H9 (cell line): ENCODE measurements at regions not wholly inside any gene's neighbourhood (a gene's known extent, or its start where the extent isn't known, plus 50 kb on each side); places are given as distances from the start of the nearest gene placed in this dataset.

Experiments used
- DNase-seq: peaks from one replicate; pipeline ENCODE4 v3.0.0-alpha.2; 2017
- H2AFZ ChIP-seq: one replicate; pipeline ENCODE4 v1.6.1; 2013; ENCODE audit warnings: mild to moderate bottlenecking, low read length, control low read depth, moderate library complexity
- H2AK5ac ChIP-seq: 2 replicates; pipeline ENCODE4 v1.6.1; 2013; ENCODE audit warnings: low read length, control low read depth, mixed read lengths; ENCODE audit not compliant: insufficient read length
- H2BK120ac ChIP-seq: one replicate; pipeline ENCODE4 v1.6.1; 2013; ENCODE audit warnings: low read depth, mild to moderate bottlenecking, low read length, control low read depth, inconsistent platforms; ENCODE audit not compliant: poor library complexity, severe bottlenecking
- H2BK12ac ChIP-seq: 2 replicates; pipeline ENCODE4 v1.6.1; 2013; ENCODE audit warnings: low read length, control low read depth, mixed read lengths, low read depth; ENCODE audit not compliant: insufficient read length
- H2BK15ac ChIP-seq: 2 replicates; pipeline ENCODE4 v1.6.1; 2013; ENCODE audit warnings: low read depth, low read length, control low read depth
- H2BK20ac ChIP-seq: one replicate; pipeline ENCODE4 v1.6.1; 2013; ENCODE audit warnings: low read depth, mild to moderate bottlenecking, low read length, control low read depth, inconsistent platforms; ENCODE audit not compliant: poor library complexity, severe bottlenecking
- H2BK5ac ChIP-seq: 2 replicates; pipeline ENCODE4 v1.6.1; 2013; ENCODE audit warnings: low read length, control low read depth, mixed read lengths; ENCODE audit not compliant: insufficient read length
- H3K14ac ChIP-seq: 2 replicates; pipeline ENCODE4 v1.6.1; 2013; ENCODE audit warnings: low read length, control low read depth; ENCODE audit not compliant: insufficient read depth
- H3K18ac ChIP-seq: 2 replicates; pipeline ENCODE4 v1.6.1; 2013; ENCODE audit warnings: low read depth, mild to moderate bottlenecking, mixed read lengths, low read length, control low read depth; ENCODE audit not compliant: insufficient read length
- H3K23ac ChIP-seq: 2 replicates; pipeline ENCODE4 v1.6.1; 2013; ENCODE audit warnings: low read length, control low read depth, mixed read lengths, low read depth; ENCODE audit not compliant: insufficient read length
- H3K23me2 ChIP-seq: 2 replicates; pipeline ENCODE4 v1.6.1; 2013; ENCODE audit warnings: low read depth, mild to moderate bottlenecking, mixed read lengths, low read length, control low read depth; ENCODE audit not compliant: insufficient read length, poor library complexity, severe bottlenecking
- H3K27ac ChIP-seq: 2 replicates; pipeline ENCODE4 v1.5.1; 2013; ENCODE audit warnings: low read length, control low read depth, mixed read lengths, low read depth; ENCODE audit not compliant: insufficient read length
- H3K27me3 ChIP-seq: 2 replicates; pipeline ENCODE4 v1.6.1; 2013; ENCODE audit warnings: low read length, control low read depth, inconsistent platforms; ENCODE audit not compliant: insufficient read depth
- H3K4ac ChIP-seq: 2 replicates; pipeline ENCODE4 v1.6.1; 2013; ENCODE audit warnings: low read depth, mild to moderate bottlenecking, control low read depth, inconsistent platforms, low read length, moderate library complexity
- H3K4me1 ChIP-seq: 2 replicates; pipeline ENCODE4 v1.6.1; 2013; ENCODE audit warnings: low read length, control low read depth, inconsistent platforms; ENCODE audit not compliant: insufficient read depth
- H3K4me2 ChIP-seq: 2 replicates; pipeline ENCODE4 v1.6.1; 2013; ENCODE audit warnings: low read length, control low read depth, mixed read lengths; ENCODE audit not compliant: insufficient read length, insufficient read depth
- H3K56ac ChIP-seq: 2 replicates; pipeline ENCODE4 v1.6.1; 2013; ENCODE audit warnings: low read depth, mild to moderate bottlenecking, mixed read lengths, low read length, control low read depth; ENCODE audit not compliant: insufficient read length
- H3K79me1 ChIP-seq: 2 replicates; pipeline ENCODE4 v1.6.1; 2013; ENCODE audit warnings: low read depth, mild to moderate bottlenecking, moderate library complexity, low read length, control low read depth, inconsistent platforms; ENCODE audit not compliant: insufficient read depth, poor library complexity, severe bottlenecking
- H3K79me2 ChIP-seq: 2 replicates; pipeline ENCODE4 v1.6.1; 2013; ENCODE audit warnings: low read length, control low read depth, inconsistent platforms; ENCODE audit not compliant: insufficient read depth
- H3K9ac ChIP-seq: 2 replicates; pipeline ENCODE4 v1.6.1; 2013; ENCODE audit warnings: low read length, control low read depth, mixed read lengths; ENCODE audit not compliant: insufficient read length; ENCODE audit errors: extremely low read depth
- H3K9me3 ChIP-seq: one replicate; pipeline ENCODE4 v1.6.1; 2013; ENCODE audit warnings: low read depth, low read length, inconsistent platforms; ENCODE audit not compliant: control insufficient read depth
- H3T11ph ChIP-seq: one replicate; pipeline ENCODE4 v1.6.1; 2013; ENCODE audit warnings: mild to moderate bottlenecking, low read length, control low read depth, inconsistent platforms
- H4K20me1 ChIP-seq: one replicate; pipeline ENCODE4 v1.6.1; 2013; ENCODE audit not compliant: control insufficient read depth, insufficient read length, insufficient read depth
- H4K5ac ChIP-seq: 2 replicates; pipeline ENCODE4 v1.6.1; 2013; ENCODE audit warnings: low read depth, mild to moderate bottlenecking, mixed read lengths, low read length, control low read depth; ENCODE audit not compliant: insufficient read length
- H4K8ac ChIP-seq: replicated peaks from 2 replicates; pipeline ENCODE4 v1.6.1; 2013; ENCODE audit warnings: low read length, control low read depth, mixed read lengths, low read depth; ENCODE audit not compliant: insufficient read length
- H4K91ac ChIP-seq: 2 replicates; pipeline ENCODE4 v1.6.1; 2013; ENCODE audit warnings: low read depth, mild to moderate bottlenecking, moderate library complexity, mixed read lengths, low read length, control low read depth; ENCODE audit not compliant: insufficient read length
- H3K27ac Mint-ChIP-seq, 3 experiments: 2 replicates in 2 of 3; 3 replicates in 1 of 3; pipeline ENCODE4 v1.8.0; 2020 to 2021; ENCODE audit warnings: mixed read lengths in 3 of 3, mild to moderate bottlenecking in 1 of 3, moderate library complexity in 1 of 3
- H3K27me3 Mint-ChIP-seq: 2 replicates; pipeline ENCODE4 v1.8.0; 2021; ENCODE audit warnings: low read depth, mild to moderate bottlenecking, moderate library complexity, mixed read lengths
- H3K36me3 Mint-ChIP-seq, 3 experiments: 2 replicates in 2 of 3; 3 replicates in 1 of 3; pipeline ENCODE4 v1.8.0; 2020 to 2021; ENCODE audit warnings: low read depth in 3 of 3, mixed read lengths in 3 of 3; ENCODE audit not compliant: insufficient read depth in 1 of 3
- H3K4me1 Mint-ChIP-seq, 2 experiments: 2 replicates each; pipeline ENCODE4 v1.8.0; 2020; ENCODE audit warnings: mixed read lengths in 2 of 2
- H3K4me3 Mint-ChIP-seq, 2 experiments: 2 replicates in 1 of 2; 3 replicates in 1 of 2; pipeline ENCODE4 v1.8.0; 2020 to 2021; ENCODE audit warnings: mild to moderate bottlenecking in 2 of 2, mixed read lengths in 2 of 2, moderate library complexity in 1 of 2
- H3K9me3 Mint-ChIP-seq, 2 experiments: 2 replicates in 1 of 2; 3 replicates in 1 of 2; pipeline ENCODE4 v1.8.0; 2020; ENCODE audit warnings: mild to moderate bottlenecking in 2 of 2, mixed read lengths in 2 of 2, moderate library complexity in 1 of 2
- WGBS: extraction: QIAGEN DNeasy Blood & Tissue Kit; methylation state at CpG from one replicate; pipeline ENCODE4 v1.1.7; 2013; ENCODE audit warnings: missing lambda C conversion rate, low lambda C conversion rate, mixed read lengths; ENCODE audit not compliant: insufficient read length; ENCODE audit errors: extremely low coverage; 5-methylcytosine and 5-hydroxymethylcytosine counted together
- TF ChIP-seq, protein P1 (sequence below): fragments of 200-600 bp; sonication (generic); conservative IDR thresholded peaks from 3 replicates; pipeline ENCODE4 v1.8.0; 2021; ENCODE audit warnings: antibody characterized with exemption, mild to moderate bottlenecking

GRCh38 chr6:146911635-146912215 lies 292.5 kb upstream of the STXBP5 start:
- no peak overlapping the region for H3K9ac ChIP-seq
- H2BK120ac ChIP-seq, result no peak overlapping the region
- no peak overlapping the region for H3K4ac ChIP-seq
- no peaks in the 10 kb centered on the region for H3K79me2 ChIP-seq
- H3T11ph ChIP-seq, result no peak overlapping the region
- no peak for DNase-seq
- H4K91ac ChIP-seq, result no peak overlapping the region
- Mint-ChIP-seq H3K4me1 (peaks cover 15 to 24% of the 10 kb centered on the region in 2 experiments), H3K4me3 (no peak overlapping the region), H3K36me3 (no peaks in the 10 kb centered on the region), H3K27ac (no peak overlapping the region), H3K9me3 (no peaks in the 10 kb centered on the region), H3K27me3 (no peaks in the 10 kb centered on the region)
- H3K27ac ChIP-seq, result no peak overlapping the region
- H3K4me1 ChIP-seq, result peaks cover 8% of the 10 kb centered on the region
- no peak overlapping the region for H2AK5ac ChIP-seq
- H3K9me3 ChIP-seq, result no peaks in the 10 kb centered on the region
- no peak overlapping the region for H2AFZ ChIP-seq
- no peaks in the 10 kb centered on the region for H3K23me2 ChIP-seq
- H4K8ac ChIP-seq, result no peak overlapping the region
- no peaks in the 10 kb centered on the region for H4K20me1 ChIP-seq
- no peak overlapping the region for H2BK15ac ChIP-seq
- H3K14ac ChIP-seq, result no peak overlapping the region
- no peak overlapping the region for H2BK12ac ChIP-seq
- no peak overlapping the region for H2BK20ac ChIP-seq
- H2BK5ac ChIP-seq, result no peak overlapping the region
- H3K4me2 ChIP-seq, result no peak overlapping the region
- no peak overlapping the region for H4K5ac ChIP-seq
- TF ChIP-seq, protein P1, sequence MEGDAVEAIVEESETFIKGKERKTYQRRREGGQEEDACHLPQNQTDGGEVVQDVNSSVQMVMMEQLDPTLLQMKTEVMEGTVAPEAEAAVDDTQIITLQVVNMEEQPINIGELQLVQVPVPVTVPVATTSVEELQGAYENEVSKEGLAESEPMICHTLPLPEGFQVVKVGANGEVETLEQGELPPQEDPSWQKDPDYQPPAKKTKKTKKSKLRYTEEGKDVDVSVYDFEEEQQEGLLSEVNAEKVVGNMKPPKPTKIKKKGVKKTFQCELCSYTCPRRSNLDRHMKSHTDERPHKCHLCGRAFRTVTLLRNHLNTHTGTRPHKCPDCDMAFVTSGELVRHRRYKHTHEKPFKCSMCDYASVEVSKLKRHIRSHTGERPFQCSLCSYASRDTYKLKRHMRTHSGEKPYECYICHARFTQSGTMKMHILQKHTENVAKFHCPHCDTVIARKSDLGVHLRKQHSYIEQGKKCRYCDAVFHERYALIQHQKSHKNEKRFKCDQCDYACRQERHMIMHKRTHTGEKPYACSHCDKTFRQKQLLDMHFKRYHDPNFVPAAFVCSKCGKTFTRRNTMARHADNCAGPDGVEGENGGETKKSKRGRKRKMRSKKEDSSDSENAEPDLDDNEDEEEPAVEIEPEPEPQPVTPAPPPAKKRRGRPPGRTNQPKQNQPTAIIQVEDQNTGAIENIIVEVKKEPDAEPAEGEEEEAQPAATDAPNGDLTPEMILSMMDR, result no peak
- no CpG with 5 or more reads among the region's 4 CpGs for WGBS
- no peak overlapping the region for H3K18ac ChIP-seq
- no peak overlapping the region for H3K23ac ChIP-seq
- no peaks in the 10 kb centered on the region for H3K79me1 ChIP-seq
- H3K56ac ChIP-seq, result no peak overlapping the region
- no peaks in the 10 kb centered on the region for H3K27me3 ChIP-seq
